ENCODE measurements at regions not wholly inside any gene's neighbourhood (a gene's known extent, or its start where the extent isn't known, plus 50 kb on each side); places are given as distances from the start of the nearest gene placed in this dataset.

GRCh38 chr22:27222178-27222577, 564.8 kb downstream of the MIAT start:
- DNase-seq (no peak), ATAC-seq (replicated peaks in 1 of 2) (no peak)
- no peak overlapping the region for H3K27ac Mint-ChIP-seq
- H3K4me1 Mint-ChIP-seq (ENCODE audit: low read depth): no peaks in the 10 kb centered on the region
- no peak overlapping the region for H3K4me3 Mint-ChIP-seq
- H3K9me3 Mint-ChIP-seq: no peaks in the 10 kb centered on the region
- H3K27me3 Mint-ChIP-seq (ENCODE audit: low read depth): no peaks in the 10 kb centered on the region
- H3K36me3 Mint-ChIP-seq (ENCODE audit: insufficient read depth in 2 of 2): no peaks in the 10 kb centered on the region

GRCh38 chr22:27223317-27224177, 566.2 kb downstream of the MIAT start:
- DNase-seq: no peak
- Mint-ChIP-seq H3K36me3 (ENCODE audit: insufficient read depth in 2 of 2) (no peaks in the 10 kb centered on the region), H3K27me3 (ENCODE audit: low read depth) (no peaks in the 10 kb centered on the region), H3K4me1 (ENCODE audit: low read depth) (no peaks in the 10 kb centered on the region), H3K4me3 (no peak overlapping the region), H3K9me3 (no peaks in the 10 kb centered on the region), H3K27ac (no peak overlapping the region)
- peak; percentile 43 to 58 for ATAC-seq (replicated peaks in 1 of 2)

GRCh38 chr22:27224485-27225374, 567.3 kb downstream of the MIAT start:
- H3K4me3 Mint-ChIP-seq: no peak overlapping the region
- no peak overlapping the region for H3K27ac Mint-ChIP-seq
- H3K27me3 Mint-ChIP-seq (ENCODE audit: low read depth): no peaks in the 10 kb centered on the region
- no peak for DNase-seq
- H3K9me3 Mint-ChIP-seq: no peaks in the 10 kb centered on the region
- ATAC-seq (replicated peaks in 1 of 2): no peak
- no peaks in the 10 kb centered on the region for H3K4me1 Mint-ChIP-seq (ENCODE audit: low read depth)
- no peaks in the 10 kb centered on the region for H3K36me3 Mint-ChIP-seq (ENCODE audit: insufficient read depth in 2 of 2)

- no peak for DNase-seq
- no peak for ATAC-seq (replicated peaks in 1 of 2)
- Mint-ChIP-seq H3K27me3 (ENCODE audit: low read depth) (peaks cover 7% of the 10 kb centered on the region), H3K27ac (no peak overlapping the region), H3K36me3 (ENCODE audit: insufficient read depth in 2 of 2) (no peaks in the 10 kb centered on the region), H3K4me3 (no peak overlapping the region), H3K4me1 (ENCODE audit: low read depth) (no peaks in the 10 kb centered on the region), H3K9me3 (peaks cover 0 to 2% of the 10 kb centered on the region in 2 donors)
Observed at GRCh38 chr22:27226666-27227065, 569.3 kb downstream of the MIAT start.

GRCh38 chr22:27228771-27229170, 571.4 kb downstream of the MIAT start:
- Mint-ChIP-seq H3K27me3 (ENCODE audit: low read depth) (peaks cover 14% of the 10 kb centered on the region), H3K27ac (no peak overlapping the region), H3K36me3 (ENCODE audit: insufficient read depth in 2 of 2) (no peaks in the 10 kb centered on the region), H3K4me3 (no peak overlapping the region), H3K9me3 (peaks cover 0 to 2% of the 10 kb centered on the region in 2 donors), H3K4me1 (ENCODE audit: low read depth) (no peaks in the 10 kb centered on the region)
- no peak for DNase-seq
- no peak for ATAC-seq (replicated peaks in 1 of 2)

GRCh38 chr22:27230189-27230588, 571.4 kb downstream of the MN1 start:
- DNase-seq (no peak), ATAC-seq (replicated peaks in 1 of 2) (no peak)
- H3K27me3 Mint-ChIP-seq (ENCODE audit: low read depth): peaks cover 14% of the 10 kb centered on the region
- peaks cover 0 to 4% of the 10 kb centered on the region in 2 donors for H3K9me3 Mint-ChIP-seq
- H3K27ac Mint-ChIP-seq: no peak overlapping the region
- H3K36me3 Mint-ChIP-seq (ENCODE audit: insufficient read depth in 2 of 2): no peaks in the 10 kb centered on the region
- H3K4me1 Mint-ChIP-seq (ENCODE audit: low read depth): no peaks in the 10 kb centered on the region
- H3K4me3 Mint-ChIP-seq: no peak overlapping the region

- no peaks in the 10 kb centered on the region for H3K4me1 Mint-ChIP-seq (ENCODE audit: low read depth)
- no peaks in the 10 kb centered on the region for H3K36me3 Mint-ChIP-seq (ENCODE audit: insufficient read depth in 2 of 2)
- no peak overlapping the region for H3K27ac Mint-ChIP-seq
- peaks cover 14% of the 10 kb centered on the region for H3K27me3 Mint-ChIP-seq (ENCODE audit: low read depth)
- peaks cover 0 to 4% of the 10 kb centered on the region in 2 donors for H3K9me3 Mint-ChIP-seq
- DNase-seq (no peak), ATAC-seq (replicated peaks in 1 of 2) (no peak)
- no peak overlapping the region for H3K4me3 Mint-ChIP-seq
Observed at GRCh38 chr22:27231266-27231665, 570.3 kb downstream of the MN1 start.

GRCh38 chr22:27232077-27232476, 569.5 kb downstream of the MN1 start:
- Mint-ChIP-seq H3K27me3 (ENCODE audit: low read depth) (peaks cover 14% of the 10 kb centered on the region), H3K27ac (no peak overlapping the region), H3K36me3 (ENCODE audit: insufficient read depth in 2 of 2) (no peaks in the 10 kb centered on the region), H3K9me3 (peaks cover 0 to 4% of the 10 kb centered on the region in 2 donors), H3K4me1 (ENCODE audit: low read depth) (no peaks in the 10 kb centered on the region), H3K4me3 (no peak overlapping the region)
- ATAC-seq (replicated peaks in 1 of 2) (no peak), DNase-seq (no peak)

- H3K27ac Mint-ChIP-seq: no peak overlapping the region
Observed at GRCh38 chr22:27237080-27237741, 564.3 kb downstream of the MN1 start.

GRCh38 chr22:27238935-27239510, 562.5 kb downstream of the MN1 start:
- no peak for ATAC-seq (replicated peaks in 1 of 2)

More at GRCh38 chr22:27237080-27237741, 564.3 kb downstream of the MN1 start:
- Mint-ChIP-seq H3K9me3 (peaks cover 0 to 2% of the 10 kb centered on the region in 2 donors), H3K36me3 (ENCODE audit: insufficient read depth in 2 of 2) (no peaks in the 10 kb centered on the region), H3K4me1 (ENCODE audit: low read depth) (no peaks in the 10 kb centered on the region), H3K27me3 (ENCODE audit: low read depth) (peaks cover 15% of the 10 kb centered on the region), H3K4me3 (no peak overlapping the region)
- no peak for ATAC-seq (replicated peaks in 1 of 2)
- no peak for DNase-seq

GRCh38 chr22:27239520-27239919, 562.0 kb downstream of the MN1 start:
- Mint-ChIP-seq H3K9me3 (no peaks in the 10 kb centered on the region), H3K27me3 (ENCODE audit: low read depth) (peaks cover 7% of the 10 kb centered on the region), H3K4me1 (ENCODE audit: low read depth) (no peaks in the 10 kb centered on the region), H3K27ac (no peak overlapping the region), H3K36me3 (ENCODE audit: insufficient read depth in 2 of 2) (no peaks in the 10 kb centered on the region), H3K4me3 (no peak overlapping the region)
- ATAC-seq (replicated peaks in 1 of 2) (no peak), DNase-seq (no peak)

More at GRCh38 chr22:27238935-27239510, 562.5 kb downstream of the MN1 start:
- DNase-seq: no peak
- Mint-ChIP-seq H3K27ac (no peak overlapping the region), H3K9me3 (no peaks in the 10 kb centered on the region), H3K4me3 (no peak overlapping the region), H3K27me3 (ENCODE audit: low read depth) (peaks cover 7% of the 10 kb centered on the region), H3K36me3 (ENCODE audit: insufficient read depth in 2 of 2) (no peaks in the 10 kb centered on the region), H3K4me1 (ENCODE audit: low read depth) (no peaks in the 10 kb centered on the region)

GRCh38 chr22:27240298-27241075, 561.1 kb downstream of the MN1 start:
- ATAC-seq (replicated peaks in 1 of 2) (no peak), DNase-seq (no peak)
- Mint-ChIP-seq H3K4me1 (ENCODE audit: low read depth) (no peaks in the 10 kb centered on the region), H3K9me3 (no peaks in the 10 kb centered on the region), H3K4me3 (no peak overlapping the region), H3K27ac (no peak overlapping the region), H3K36me3 (ENCODE audit: insufficient read depth in 2 of 2) (no peaks in the 10 kb centered on the region), H3K27me3 (ENCODE audit: low read depth) (peaks cover 7% of the 10 kb centered on the region)
